ENCODE measurements at regions not wholly inside any gene's neighbourhood (a gene's known extent, or its start where the extent isn't known, plus 50 kb on each side); places are given as distances from the start of the nearest gene placed in this dataset.

GRCh38 chr5:156174225-156174624, 152.7 kb upstream of the SGCD start:
- no peak for TF ChIP-seq CTCF (conservative IDR thresholded peaks at IDR 0.05; ENCODE audit: low read depth, low read length)
- no peak for DNase-seq (ENCODE audit: low read depth)

DNA sequence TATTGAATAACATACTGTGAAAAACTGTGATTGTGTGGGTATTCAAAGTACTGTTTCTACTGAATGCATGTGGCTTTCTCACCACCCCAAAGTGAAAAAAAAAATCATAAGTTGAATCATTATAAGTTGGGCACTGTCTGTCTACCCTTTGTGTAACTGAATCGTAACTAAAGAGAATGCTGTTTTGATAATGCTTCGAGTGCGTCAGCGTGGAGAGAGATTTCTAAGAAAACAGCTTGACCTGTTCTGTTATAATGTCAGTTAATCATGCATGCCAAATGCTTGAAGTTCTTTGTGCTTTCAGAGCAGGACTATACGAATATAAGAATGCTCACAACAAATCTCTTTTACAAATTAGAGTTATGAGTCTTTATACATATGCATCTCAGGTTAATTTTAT, 148.8 kb upstream of the SGCD start:
- DNase-seq (ENCODE audit: low read depth), result no peak
- no peak overlapping the region for H3K4me3 ChIP-seq (ENCODE audit: low read length)
- TF ChIP-seq CTCF (conservative IDR thresholded peaks at IDR 0.05; ENCODE audit: low read depth, low read length), result no peak

More at GRCh38 chr5:156174225-156174624, 152.7 kb upstream of the SGCD start:
- H3K4me3 ChIP-seq (ENCODE audit: low read length), result no peak overlapping the region

DNA sequence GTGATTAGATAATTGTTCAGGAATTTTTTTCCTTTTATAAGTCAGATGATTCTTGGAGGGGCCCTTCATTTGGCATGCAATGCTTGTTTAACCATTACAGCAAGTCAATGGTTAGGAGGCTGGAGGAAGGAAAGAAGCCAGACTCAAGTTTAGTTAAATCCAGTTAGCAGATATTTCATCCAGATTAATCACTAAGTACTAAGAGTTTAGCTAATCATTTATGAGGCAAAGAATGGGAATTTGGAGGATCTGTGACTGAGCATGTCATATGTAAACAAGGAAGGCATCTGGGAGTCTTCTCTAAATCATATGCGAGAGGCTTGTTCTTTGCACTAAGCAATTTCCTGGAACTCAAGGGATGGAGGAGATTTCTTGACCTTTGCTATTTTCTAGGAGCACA, 145.3 kb upstream of the SGCD start:
- DNase-seq (ENCODE audit: low read depth), result no peak
- TF ChIP-seq CTCF (conservative IDR thresholded peaks at IDR 0.05; ENCODE audit: low read depth, low read length), result no peak
- no peak overlapping the region for H3K4me3 ChIP-seq (ENCODE audit: low read length)

- TF ChIP-seq CTCF (conservative IDR thresholded peaks at IDR 0.05; ENCODE audit: low read depth, low read length), result no peak
- no peak for DNase-seq (ENCODE audit: low read depth)
- H3K4me3 ChIP-seq (ENCODE audit: low read length), result no peak overlapping the region
Measured at GRCh38 chr5:156182174-156182967, 144.6 kb upstream of the SGCD start.

GRCh38 chr5:156186760-156187159, 140.2 kb upstream of the SGCD start:
- no peak overlapping the region for H3K4me3 ChIP-seq (ENCODE audit: low read length)
- no peak for TF ChIP-seq CTCF (conservative IDR thresholded peaks at IDR 0.05; ENCODE audit: low read depth, low read length)
- no peak for DNase-seq (ENCODE audit: low read depth)

- TF ChIP-seq CTCF (conservative IDR thresholded peaks at IDR 0.05; ENCODE audit: low read depth, low read length), result no peak
- H3K4me3 ChIP-seq (ENCODE audit: low read length), result no peak overlapping the region
- no peak for DNase-seq (ENCODE audit: low read depth)
Measured at GRCh38 chr5:156188016-156188415, 138.9 kb upstream of the SGCD start.

DNA sequence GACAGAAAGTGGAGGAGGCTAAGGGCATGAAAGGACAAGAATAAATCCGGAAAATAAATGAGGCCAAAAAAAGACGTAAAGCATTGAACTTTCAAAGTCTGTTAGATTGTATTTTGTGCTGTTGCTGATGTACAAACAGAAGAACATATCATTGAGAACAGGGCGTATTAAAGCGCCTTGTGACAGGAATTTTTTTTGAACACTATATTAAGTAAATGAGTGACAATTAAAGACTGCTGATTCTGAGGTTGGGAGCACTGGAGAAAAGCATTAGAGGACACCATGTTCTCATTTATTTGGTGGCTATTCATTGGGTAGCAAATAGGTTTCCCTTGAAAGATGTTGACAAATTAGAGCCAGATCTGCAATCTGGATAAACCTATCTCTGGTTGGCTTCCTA, 137.3 kb upstream of the SGCD start:
- no peak for DNase-seq (ENCODE audit: low read depth)
- H3K4me3 ChIP-seq (ENCODE audit: low read length), result no peak overlapping the region
- no peak for TF ChIP-seq CTCF (conservative IDR thresholded peaks at IDR 0.05; ENCODE audit: low read depth, low read length)

Measured in retinal pigment epithelial cell (primary cell).